ENCODE measurements at regions not wholly inside any gene's neighbourhood (a gene's known extent, or its start where the extent isn't known, plus 50 kb on each side); places are given as distances from the start of the nearest gene placed in this dataset.
"Not testable (repeated sequence)": the region's sequence is repeated elsewhere in the genome, so short reads cannot be mapped to it uniquely, and the experiment has no call there.

- Histone ChIP-seq H3K36me3 (no peaks in the 10 kb centered on the region), H3K27ac (no peak overlapping the region), H3K9me3 (no peaks in the 10 kb centered on the region), H3K4me1 (no peaks in the 10 kb centered on the region), H3K27me3 (no peaks in the 10 kb centered on the region), H3K4me3 (no peak overlapping the region)
- no peak for DNase-seq
- WGBS, 2 donors, result 97 to 98% methylated on average over 1 of the region's 1 CpG
- no peak for TF ChIP-seq POLR2AphosphoS5 (IDR thresholded peaks at IDR 0.05)
- TF ChIP-seq POLR2A (IDR thresholded peaks at IDR 0.05), result no peak
- TF ChIP-seq CTCF (IDR thresholded peaks at IDR 0.05), result no peak
- TF ChIP-seq EP300 (IDR thresholded peaks at IDR 0.05), result no peak
- intact Hi-C loops (cut with DNase I), result no loop called here
These were observed 1109.2 kb upstream of the CDH8 start for GRCh38 chr16:63145411-63145810.

- intact Hi-C loops (cut with DNase I), result no loop called here
- 82 to 85% methylated on average over 2 of the region's 2 CpGs for WGBS, 2 donors
These were observed 1098.8 kb upstream of the CDH8 start for GRCh38 chr16:63135069-63135468.

GRCh38 chr16:63131503-63131902 lies 1095.3 kb upstream of the CDH8 start:
- intact Hi-C loops (cut with DNase I), result no loop called here
- H3K9me3 ChIP-seq, result no peaks in the 10 kb centered on the region
- no peak for DNase-seq
- no peaks in the 10 kb centered on the region for H3K27me3 ChIP-seq
- H3K36me3 ChIP-seq, result no peaks in the 10 kb centered on the region
- H3K27ac ChIP-seq, result no peak overlapping the region
- H3K4me1 ChIP-seq, result no peaks in the 10 kb centered on the region
- no peak overlapping the region for H3K4me3 ChIP-seq
- WGBS, 2 donors, result 85 to 86% methylated on average over 2 of the region's 2 CpGs
- no peak for TF ChIP-seq POLR2AphosphoS5 (IDR thresholded peaks at IDR 0.05)
- TF ChIP-seq POLR2A (IDR thresholded peaks at IDR 0.05), result no peak
- no peak for TF ChIP-seq EP300 (IDR thresholded peaks at IDR 0.05)
- TF ChIP-seq CTCF (IDR thresholded peaks at IDR 0.05), result no peak

More at GRCh38 chr16:63135069-63135468, 1098.8 kb upstream of the CDH8 start:
- DNase-seq, result no peak
- Histone ChIP-seq H3K9me3 (no peaks in the 10 kb centered on the region), H3K27me3 (no peaks in the 10 kb centered on the region), H3K4me1 (no peaks in the 10 kb centered on the region), H3K36me3 (no peaks in the 10 kb centered on the region), H3K27ac (no peak overlapping the region), H3K4me3 (no peak overlapping the region)
- no peak for TF ChIP-seq POLR2AphosphoS5 (IDR thresholded peaks at IDR 0.05)
- no peak for TF ChIP-seq CTCF (IDR thresholded peaks at IDR 0.05)
- TF ChIP-seq EP300 (IDR thresholded peaks at IDR 0.05), result no peak
- no peak for TF ChIP-seq POLR2A (IDR thresholded peaks at IDR 0.05)

- H3K4me3 ChIP-seq, result no peak overlapping the region
- no peak for DNase-seq
- H3K4me1 ChIP-seq, result no peaks in the 10 kb centered on the region
- WGBS, 2 donors, result 91 to 93% methylated on average over 4 of the region's 4 CpGs
- H3K9me3 ChIP-seq, result no peaks in the 10 kb centered on the region
- H3K36me3 ChIP-seq, result no peaks in the 10 kb centered on the region
- intact Hi-C loops (cut with DNase I), result no loop called here
- no peak overlapping the region for H3K27ac ChIP-seq
- TF ChIP-seq EP300 (IDR thresholded peaks at IDR 0.05), result no peak
- no peak for TF ChIP-seq POLR2AphosphoS5 (IDR thresholded peaks at IDR 0.05)
- no peak for TF ChIP-seq POLR2A (IDR thresholded peaks at IDR 0.05)
- no peak for TF ChIP-seq CTCF (IDR thresholded peaks at IDR 0.05)
- no peaks in the 10 kb centered on the region for H3K27me3 ChIP-seq
These were observed 1094.7 kb upstream of the CDH8 start for GRCh38 chr16:63130942-63131341.

GRCh38 chr16:63129411-63130125 lies 1093.3 kb upstream of the CDH8 start:
- TF ChIP-seq POLR2A (IDR thresholded peaks at IDR 0.05), result no peak
- TF ChIP-seq EP300 (IDR thresholded peaks at IDR 0.05), result no peak
- TF ChIP-seq POLR2AphosphoS5 (IDR thresholded peaks at IDR 0.05), result no peak
- TF ChIP-seq CTCF (IDR thresholded peaks at IDR 0.05), result no peak
- WGBS, 2 donors, result 95 to 96% methylated on average over 46 of the region's 46 CpGs
- Histone ChIP-seq H3K27me3 (no peaks in the 10 kb centered on the region), H3K9me3 (no peaks in the 10 kb centered on the region), H3K4me3 (no peak overlapping the region), H3K27ac (no peak overlapping the region), H3K36me3 (no peaks in the 10 kb centered on the region), H3K4me1 (no peaks in the 10 kb centered on the region)
- DNase-seq, result no peak
- intact Hi-C loops (cut with DNase I), result no loop called here

- 94 to 96% methylated on average over 23 of the region's 23 CpGs for WGBS, 2 donors
- H3K27ac ChIP-seq; H3K36me3 ChIP-seq; intact Hi-C loops (cut with DNase I); H3K9me3 ChIP-seq; H3K4me3 ChIP-seq; DNase-seq; H3K4me1 ChIP-seq; H3K27me3 ChIP-seq: not testable (repeated sequence)
These were observed 1083.7 kb upstream of the CDH8 start for GRCh38 chr16:63119905-63120304.
